Activated T-helper 2 cell treated with anti-CD3 and anti-CD28 coated beads, Interferon-gamma antibody, Interleukin-2, Interleukin-4, amounts not matched to agents 10 μg/mL and 5 μg/mL and 100 μg/mL, durations not matched to agents 14 hours and 24 hours and 36 hours (primary cell): ENCODE measurements at regions not wholly inside any gene's neighbourhood (a gene's known extent, or its start where the extent isn't known, plus 50 kb on each side); places are given as distances from the start of the nearest gene placed in this dataset.
A peak's percentile ranks its signal among the peaks of the same experiment; 100 is the strongest.

Source experiments
- DNase-seq: peaks from one replicate; pipeline ENCODE4 v3.0.0; 2021; ENCODE audit warnings: low spot score
- H3K27ac Mint-ChIP-seq: one replicate; pipeline ENCODE4 v1.8.0; 2021; ENCODE audit warnings: mixed read lengths
- H3K27me3 Mint-ChIP-seq: one replicate; pipeline ENCODE4 v1.8.0; 2021; ENCODE audit warnings: low read depth, mixed read lengths
- H3K36me3 Mint-ChIP-seq: one replicate; pipeline ENCODE4 v1.8.0; 2021; ENCODE audit warnings: low read depth, mixed read lengths
- H3K4me1 Mint-ChIP-seq: one replicate; pipeline ENCODE4 v1.8.0; 2021; ENCODE audit warnings: low read depth, mixed read lengths
- H3K4me3 Mint-ChIP-seq: one replicate; pipeline ENCODE4 v1.8.0; 2021; ENCODE audit warnings: low read depth, mild to moderate bottlenecking, moderate library complexity, mixed read lengths
- H3K9me3 Mint-ChIP-seq: one replicate; pipeline ENCODE4 v1.8.0; 2021; ENCODE audit warnings: mixed read lengths
- intact Hi-C: fragments of 100-400 bp; cut with micrococcal nuclease; formaldehyde crosslinking; loops from one replicate; pipeline ENCODE4 v1.15.1; 2023

GRCh38 chr3:59546522-59546921 lies 496.7 kb upstream of the CFAP20DC start:
- intact Hi-C loops = no loop called here
- H3K36me3 Mint-ChIP-seq = no peaks in the 10 kb centered on the region

GRCh38 chr3:59545374-59545773 lies 495.5 kb upstream of the CFAP20DC start:
- intact Hi-C loops = no loop called here
- no peak overlapping the region for H3K4me3 Mint-ChIP-seq
- DNase-seq = no peak
- H3K27me3 Mint-ChIP-seq = no peaks in the 10 kb centered on the region
- H3K9me3 Mint-ChIP-seq = no peaks in the 10 kb centered on the region
- H3K27ac Mint-ChIP-seq = no peak overlapping the region
- H3K4me1 Mint-ChIP-seq = peaks cover 14% of the 10 kb centered on the region
- H3K36me3 Mint-ChIP-seq = no peaks in the 10 kb centered on the region

More at GRCh38 chr3:59546522-59546921, 496.7 kb upstream of the CFAP20DC start:
- Mint-ChIP-seq H3K4me3 (no peak overlapping the region), H3K9me3 (no peaks in the 10 kb centered on the region), H3K27ac (no peak overlapping the region), H3K4me1 (peaks cover 7% of the 10 kb centered on the region), H3K27me3 (no peaks in the 10 kb centered on the region)
- DNase-seq = no peak

- H3K27ac Mint-ChIP-seq = no peak overlapping the region
- no peak overlapping the region for H3K4me3 Mint-ChIP-seq
- H3K9me3 Mint-ChIP-seq = no peaks in the 10 kb centered on the region
- H3K27me3 Mint-ChIP-seq = peaks cover 1% of the 10 kb centered on the region
- H3K36me3 Mint-ChIP-seq = no peaks in the 10 kb centered on the region
- intact Hi-C loops = no loop called here
- no peak for DNase-seq
- peaks cover 18% of the 10 kb centered on the region for H3K4me1 Mint-ChIP-seq
Observed at GRCh38 chr3:59542276-59542675, 492.5 kb upstream of the CFAP20DC start.

GRCh38 chr3:59540696-59541095 lies 490.9 kb upstream of the CFAP20DC start:
- Mint-ChIP-seq H3K36me3 (no peaks in the 10 kb centered on the region), H3K27ac (no peak overlapping the region), H3K9me3 (no peaks in the 10 kb centered on the region), H3K4me1 (peaks cover 18% of the 10 kb centered on the region), H3K4me3 (no peak overlapping the region), H3K27me3 (peaks cover 4% of the 10 kb centered on the region)
- intact Hi-C loops = no loop called here
- no peak for DNase-seq

GRCh38 chr3:59540241-59540640 lies 490.4 kb upstream of the CFAP20DC start:
- Mint-ChIP-seq H3K4me3 (no peak overlapping the region), H3K4me1 (peaks cover 18% of the 10 kb centered on the region), H3K9me3 (no peaks in the 10 kb centered on the region), H3K27me3 (peaks cover 5% of the 10 kb centered on the region), H3K36me3 (no peaks in the 10 kb centered on the region), H3K27ac (no peak overlapping the region)
- intact Hi-C loops = no loop called here
- no peak for DNase-seq

- Mint-ChIP-seq H3K4me3 (no peak overlapping the region), H3K27ac (no peak overlapping the region), H3K4me1 (peaks cover 18% of the 10 kb centered on the region), H3K27me3 (peaks cover 5% of the 10 kb centered on the region), H3K9me3 (no peaks in the 10 kb centered on the region), H3K36me3 (no peaks in the 10 kb centered on the region)
- DNase-seq = no peak
- intact Hi-C loops = no loop called here
Observed at GRCh38 chr3:59538753-59539432, 489.1 kb upstream of the CFAP20DC start.

GRCh38 chr3:59535791-59536221 lies 486.0 kb upstream of the CFAP20DC start:
- DNase-seq = no peak
- Mint-ChIP-seq H3K27me3 (peaks cover 10% of the 10 kb centered on the region), H3K4me3 (no peak overlapping the region), H3K36me3 (no peaks in the 10 kb centered on the region), H3K27ac (no peak overlapping the region), H3K4me1 (peaks cover 8% of the 10 kb centered on the region), H3K9me3 (no peaks in the 10 kb centered on the region)
- intact Hi-C loops = no loop called here

GRCh38 chr3:59531994-59532393 lies 482.2 kb upstream of the CFAP20DC start:
- no peaks in the 10 kb centered on the region for H3K36me3 Mint-ChIP-seq
- H3K27ac Mint-ChIP-seq = no peak overlapping the region
- intact Hi-C loops = no loop called here
- no peaks in the 10 kb centered on the region for H3K9me3 Mint-ChIP-seq
- DNase-seq = no peak
- H3K4me3 Mint-ChIP-seq = no peak overlapping the region
- H3K4me1 Mint-ChIP-seq = peaks cover 8% of the 10 kb centered on the region
- peaks cover 9% of the 10 kb centered on the region for H3K27me3 Mint-ChIP-seq

GRCh38 chr3:59531066-59531745 lies 481.4 kb upstream of the CFAP20DC start:
- H3K4me3 Mint-ChIP-seq = no peak overlapping the region
- no peaks in the 10 kb centered on the region for H3K36me3 Mint-ChIP-seq
- H3K9me3 Mint-ChIP-seq = peaks cover 2% of the 10 kb centered on the region
- H3K4me1 Mint-ChIP-seq = peaks cover 13% of the 10 kb centered on the region
- DNase-seq = no peak
- peaks cover 7% of the 10 kb centered on the region for H3K27me3 Mint-ChIP-seq
- H3K27ac Mint-ChIP-seq = no peak overlapping the region
- intact Hi-C loops = no loop called here

- H3K27ac Mint-ChIP-seq = no peak overlapping the region
- intact Hi-C loops = loop anchor here (5.0 kb wide), 1 partner anchor 46 kb away; no protein-coding TSS in a partner anchor
- H3K4me1 Mint-ChIP-seq = peaks cover 14% of the 10 kb centered on the region
Observed at GRCh38 chr3:59528251-59528650, 478.4 kb upstream of the CFAP20DC start.

GRCh38 chr3:59527493-59527892 lies 477.7 kb upstream of the CFAP20DC start:
- Mint-ChIP-seq H3K36me3 (no peaks in the 10 kb centered on the region), H3K9me3 (peaks cover 16% of the 10 kb centered on the region), H3K27ac (no peak overlapping the region), H3K4me1 (peaks cover 14% of the 10 kb centered on the region), H3K27me3 (peaks cover under 1% of the 10 kb centered on the region), H3K4me3 (no peak overlapping the region)
- intact Hi-C loops = loop anchor here (1.0 to 5.0 kb wide), 3 partner anchors 32 to 45 kb away; no protein-coding TSS in a partner anchor
- no peak for DNase-seq

More at GRCh38 chr3:59528251-59528650, 478.4 kb upstream of the CFAP20DC start:
- no peak for DNase-seq
- Mint-ChIP-seq H3K9me3 (peaks cover 16% of the 10 kb centered on the region), H3K36me3 (no peaks in the 10 kb centered on the region), H3K27me3 (peaks cover 3% of the 10 kb centered on the region), H3K4me3 (no peak overlapping the region)

GRCh38 chr3:59526999-59527398 lies 477.2 kb upstream of the CFAP20DC start:
- no peak for DNase-seq
- H3K27me3 Mint-ChIP-seq = no peaks in the 10 kb centered on the region
- H3K9me3 Mint-ChIP-seq = peaks cover 16% of the 10 kb centered on the region
- peak overlapping the region; percentile 40 for H3K27ac Mint-ChIP-seq
- intact Hi-C loops = loop anchor here (1.0 to 5.0 kb wide), 3 partner anchors 32 to 45 kb away; no protein-coding TSS in a partner anchor
- no peaks in the 10 kb centered on the region for H3K36me3 Mint-ChIP-seq
- H3K4me1 Mint-ChIP-seq = peaks cover 14% of the 10 kb centered on the region
- no peak overlapping the region for H3K4me3 Mint-ChIP-seq

GRCh38 chr3:59522550-59522949 lies 472.7 kb upstream of the CFAP20DC start:
- no peak overlapping the region for H3K27ac Mint-ChIP-seq
- intact Hi-C loops = no loop called here
- no peaks in the 10 kb centered on the region for H3K27me3 Mint-ChIP-seq
- DNase-seq = no peak
- H3K9me3 Mint-ChIP-seq = peaks cover 16% of the 10 kb centered on the region
- no peak overlapping the region for H3K4me3 Mint-ChIP-seq
- H3K4me1 Mint-ChIP-seq = peaks cover 12% of the 10 kb centered on the region
- no peaks in the 10 kb centered on the region for H3K36me3 Mint-ChIP-seq
